ENCODE measurements at regions not wholly inside any gene's neighbourhood (a gene's known extent, or its start where the extent isn't known, plus 50 kb on each side); places are given as distances from the start of the nearest gene placed in this dataset.

DNA sequence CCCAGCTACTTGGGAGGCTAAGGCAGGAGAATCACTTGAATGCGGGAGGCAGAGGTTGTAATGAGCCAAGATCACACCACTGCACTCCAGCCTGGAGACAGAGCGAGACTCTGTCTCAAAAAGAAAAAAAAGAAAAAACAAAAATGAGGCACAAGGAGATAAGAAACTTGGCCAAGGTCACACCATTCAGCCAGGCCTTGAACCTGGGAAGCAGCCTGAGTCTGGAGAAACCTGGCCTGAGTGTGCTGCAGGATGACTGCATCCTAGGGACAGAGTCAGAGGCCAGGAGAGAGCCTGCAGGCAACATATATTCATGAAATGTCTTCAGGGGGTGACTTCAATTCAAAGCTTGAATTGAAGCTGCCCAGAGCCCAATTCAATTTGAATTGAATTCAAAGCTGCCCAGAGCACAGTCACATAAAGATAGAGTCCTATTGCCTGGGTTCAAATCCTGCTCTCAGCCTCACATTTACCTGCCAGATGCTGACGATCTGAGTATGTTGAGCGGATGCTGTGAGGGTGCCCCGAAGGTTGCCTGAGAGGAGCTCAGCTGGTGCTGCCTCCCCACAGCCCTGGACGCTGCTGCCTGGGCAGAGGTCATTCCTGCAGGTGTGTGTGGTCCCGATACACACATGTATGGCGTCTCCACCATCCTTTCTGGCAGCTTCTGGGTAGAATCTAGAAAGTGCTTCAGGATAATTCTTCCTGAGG is 307.7 kb downstream of the AJAP1 start:
- DNase-seq (ENCODE audit: low read depth in 2 of 2), result no peak

DNA sequence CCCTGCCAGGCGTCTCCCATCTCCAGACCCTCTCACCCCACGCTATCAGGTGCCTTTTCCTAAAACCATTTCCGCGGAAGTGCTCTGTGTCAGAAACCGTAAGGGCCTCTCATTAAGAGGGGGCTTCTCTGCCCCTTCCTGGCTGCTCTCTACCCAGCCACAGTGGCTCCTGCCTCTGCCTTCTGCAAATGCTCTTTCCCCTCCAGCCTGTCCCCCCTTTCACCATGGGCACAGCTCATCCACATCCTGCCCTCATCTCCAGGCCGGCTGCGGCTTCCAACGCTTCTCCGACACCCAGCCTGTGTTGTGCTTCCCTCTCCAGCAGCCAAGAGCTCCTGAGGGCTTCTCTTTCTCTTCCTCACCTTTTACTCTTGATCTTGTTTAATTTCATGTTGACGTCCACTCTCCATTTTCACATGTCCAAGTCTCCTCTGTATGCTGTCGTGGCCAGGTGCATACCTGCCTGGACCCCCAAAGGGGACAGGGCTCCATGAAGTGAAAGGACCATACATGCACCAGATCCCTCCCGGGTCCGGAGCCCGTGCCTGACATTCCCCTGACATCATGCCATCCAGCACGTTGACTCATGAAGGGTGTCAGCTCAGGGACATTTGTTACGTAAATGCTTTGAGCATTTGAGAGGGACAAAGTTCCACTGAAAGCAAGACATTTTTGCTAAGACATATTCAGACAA is 306.5 kb downstream of the AJAP1 start:
- DNase-seq (ENCODE audit: low read depth in 2 of 2), result no peak

DNA sequence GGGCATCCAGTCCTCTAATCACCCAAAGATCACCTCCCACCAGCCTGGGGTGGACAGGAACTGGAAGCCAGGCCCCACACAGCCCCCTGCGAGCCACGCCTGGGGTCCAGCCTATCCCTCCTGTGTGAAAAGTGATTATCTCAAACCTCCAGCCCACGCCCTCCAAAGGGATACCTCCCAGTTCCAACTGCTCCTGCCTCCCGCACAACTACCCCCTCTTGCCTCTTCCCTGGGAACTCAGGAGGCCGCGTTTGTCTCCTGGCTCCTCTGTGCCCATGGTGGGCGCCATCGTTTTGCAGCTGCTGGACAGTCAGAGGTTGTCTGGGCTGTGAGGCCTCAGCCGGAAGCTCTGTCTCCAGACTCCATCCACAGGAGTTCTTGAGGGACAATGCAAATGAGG is 305.9 kb downstream of the AJAP1 start:
- DNase-seq (ENCODE audit: low read depth in 2 of 2), result no peak

DNA sequence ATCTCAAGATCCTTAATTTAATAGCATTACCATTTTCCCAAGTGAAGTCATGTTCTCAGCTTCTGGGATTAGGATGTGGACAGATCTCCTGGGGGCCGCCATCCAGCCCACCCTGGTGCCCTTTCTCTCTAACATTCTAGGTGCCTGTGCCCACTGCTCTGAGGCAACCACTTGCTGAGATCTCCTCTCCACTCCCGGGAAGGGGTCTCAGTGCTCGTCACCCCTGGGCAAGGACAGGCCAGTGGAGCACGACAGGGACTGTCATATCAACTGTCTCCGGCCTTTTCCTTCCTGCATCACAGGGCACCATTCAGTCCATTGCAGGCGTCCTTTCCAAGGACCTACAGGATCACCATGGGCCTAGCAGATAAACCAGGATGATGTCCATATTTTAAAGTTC is 304.8 kb downstream of the AJAP1 start:
- DNase-seq (ENCODE audit: low read depth in 2 of 2), result no peak

DNA sequence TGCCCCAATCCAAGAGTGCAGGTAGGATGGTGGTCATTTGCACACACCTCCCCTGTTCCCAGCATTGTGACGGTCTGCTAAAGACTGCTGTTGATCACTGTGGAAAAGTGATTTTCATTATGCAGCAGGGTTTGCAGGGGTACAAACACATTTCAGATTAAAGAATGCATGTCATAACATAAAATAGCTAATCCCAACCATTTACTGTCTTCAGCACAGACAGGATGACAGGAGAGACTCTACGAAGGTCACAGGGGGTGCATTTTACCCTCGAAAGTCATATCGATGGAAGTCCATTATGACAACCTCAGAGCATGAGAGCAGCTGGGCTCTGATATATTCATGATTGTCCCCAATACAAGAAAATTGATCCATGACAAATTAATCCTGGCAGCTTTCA is 302.6 kb downstream of the AJAP1 start:
- no peak for DNase-seq (ENCODE audit: low read depth in 2 of 2)

DNA sequence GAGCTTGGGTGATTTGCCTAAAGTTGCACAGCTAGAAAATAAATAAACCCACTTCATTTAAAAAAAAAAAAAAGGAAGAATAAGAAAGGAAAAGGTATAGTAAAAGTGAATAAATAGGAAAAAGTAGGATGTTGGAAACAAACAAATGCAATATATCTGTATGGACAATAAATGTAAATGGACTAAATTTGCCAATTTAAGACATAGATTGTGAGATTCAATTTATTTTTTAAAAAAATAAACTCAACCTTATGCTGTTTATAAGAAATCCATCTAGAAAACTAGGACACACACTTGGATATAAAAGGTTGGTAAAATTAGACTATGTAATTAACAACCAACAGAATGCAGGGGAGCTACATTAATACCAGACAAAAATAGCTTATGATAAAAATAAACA is 300.0 kb downstream of the AJAP1 start:
- DNase-seq (ENCODE audit: low read depth in 2 of 2), result no peak

DNA sequence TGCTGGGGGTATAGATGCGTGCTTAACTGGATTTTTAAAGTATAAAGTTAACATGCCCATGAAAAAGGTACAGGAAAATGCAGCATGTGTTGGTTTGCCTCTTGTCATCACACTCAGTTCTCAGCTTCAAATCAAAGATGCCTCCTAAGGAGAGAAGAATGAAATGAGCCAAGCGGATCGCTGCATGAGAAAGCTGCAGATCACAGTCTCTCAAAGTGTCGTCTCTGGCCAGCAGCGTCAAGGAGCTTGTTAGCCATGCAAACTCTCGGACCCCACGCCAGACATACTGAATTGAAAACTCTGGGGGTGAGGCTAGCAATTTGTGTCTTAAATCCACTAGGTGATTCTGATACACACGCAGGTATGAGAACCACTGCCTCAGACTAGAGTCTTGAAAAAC is 297.2 kb downstream of the AJAP1 start:
- DNase-seq (ENCODE audit: low read depth in 2 of 2), result no peak

DNA sequence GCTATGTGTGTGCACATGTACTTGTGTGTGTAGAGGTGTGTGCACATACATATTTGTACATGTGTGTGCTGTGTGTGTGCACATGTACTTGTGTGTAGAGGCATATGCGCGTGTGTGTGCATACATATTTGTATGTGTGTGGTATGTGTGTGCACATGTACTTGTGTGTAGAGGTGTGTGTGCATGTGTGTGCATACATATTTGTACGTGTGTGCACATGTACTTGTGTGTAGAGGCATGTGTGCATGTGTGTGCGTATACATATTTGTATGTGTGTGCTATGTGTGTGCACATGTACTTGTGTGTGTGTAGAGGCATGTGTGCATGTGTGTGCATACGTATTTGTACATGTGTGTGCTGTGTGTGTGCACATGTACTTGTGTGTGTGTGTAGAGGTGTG is 291.9 kb downstream of the AJAP1 start:
- no peak for DNase-seq (ENCODE audit: low read depth in 2 of 2)

DNA sequence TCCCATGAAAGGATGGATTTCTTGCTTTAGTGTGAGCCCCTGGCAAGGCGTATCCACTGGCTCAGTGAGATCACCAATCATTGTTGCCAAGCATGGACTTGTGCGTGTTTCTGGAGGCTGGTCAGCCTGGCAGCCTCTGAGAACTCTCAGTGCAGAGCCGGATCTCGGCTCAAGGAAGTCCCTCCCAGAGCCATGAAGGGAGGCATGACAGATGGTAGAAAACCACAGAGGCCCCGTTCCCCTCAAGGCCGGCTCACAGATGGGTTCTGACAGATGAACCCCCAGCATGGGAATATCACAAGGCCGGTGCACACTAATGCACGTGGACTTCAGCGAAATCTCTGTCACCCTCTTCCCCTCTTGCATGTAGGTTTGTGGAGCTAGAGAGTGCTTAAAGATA is 290.5 kb downstream of the AJAP1 start:
- DNase-seq (ENCODE audit: low read depth in 2 of 2), result no peak

DNA sequence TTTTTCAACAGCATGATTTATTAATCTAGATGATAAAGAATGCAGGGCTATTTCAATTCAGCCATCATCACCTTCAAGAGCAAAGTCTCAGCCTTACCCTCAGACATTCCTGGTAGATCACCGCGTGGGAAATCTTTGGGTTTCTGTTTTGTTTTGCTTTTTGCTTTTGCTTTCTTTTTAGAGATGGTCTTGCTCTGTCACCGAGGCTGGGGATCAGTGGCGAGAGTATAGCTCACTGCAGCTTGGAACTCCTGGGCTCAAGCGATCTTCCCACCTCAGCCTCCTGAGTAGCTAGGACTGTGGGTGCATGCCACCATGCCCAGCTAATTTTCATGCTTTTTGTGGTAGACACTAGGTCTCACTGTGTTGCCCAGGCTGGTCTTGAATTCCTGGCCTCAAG is 289.7 kb downstream of the AJAP1 start:
- no peak for DNase-seq (ENCODE audit: low read depth in 2 of 2)

DNA sequence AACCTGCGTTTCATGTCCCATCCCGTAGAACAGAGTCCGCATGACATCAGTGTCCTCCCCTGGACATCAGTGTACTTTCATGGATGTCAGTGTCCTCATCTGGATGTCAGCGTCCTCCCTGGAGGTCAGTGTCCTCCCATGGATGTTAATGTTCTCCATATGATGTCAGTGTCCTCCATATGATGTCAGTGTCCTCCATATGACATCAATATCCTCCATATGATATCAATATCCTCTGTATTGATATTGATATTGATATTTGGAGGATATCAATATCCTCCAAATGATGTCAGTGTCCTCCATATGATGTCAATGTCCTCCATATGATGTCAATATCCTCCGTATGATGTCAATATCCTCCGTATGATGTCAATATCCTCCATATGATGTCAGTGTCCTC is 284.9 kb downstream of the AJAP1 start:
- DNase-seq (ENCODE audit: low read depth in 2 of 2), result no peak

DNA sequence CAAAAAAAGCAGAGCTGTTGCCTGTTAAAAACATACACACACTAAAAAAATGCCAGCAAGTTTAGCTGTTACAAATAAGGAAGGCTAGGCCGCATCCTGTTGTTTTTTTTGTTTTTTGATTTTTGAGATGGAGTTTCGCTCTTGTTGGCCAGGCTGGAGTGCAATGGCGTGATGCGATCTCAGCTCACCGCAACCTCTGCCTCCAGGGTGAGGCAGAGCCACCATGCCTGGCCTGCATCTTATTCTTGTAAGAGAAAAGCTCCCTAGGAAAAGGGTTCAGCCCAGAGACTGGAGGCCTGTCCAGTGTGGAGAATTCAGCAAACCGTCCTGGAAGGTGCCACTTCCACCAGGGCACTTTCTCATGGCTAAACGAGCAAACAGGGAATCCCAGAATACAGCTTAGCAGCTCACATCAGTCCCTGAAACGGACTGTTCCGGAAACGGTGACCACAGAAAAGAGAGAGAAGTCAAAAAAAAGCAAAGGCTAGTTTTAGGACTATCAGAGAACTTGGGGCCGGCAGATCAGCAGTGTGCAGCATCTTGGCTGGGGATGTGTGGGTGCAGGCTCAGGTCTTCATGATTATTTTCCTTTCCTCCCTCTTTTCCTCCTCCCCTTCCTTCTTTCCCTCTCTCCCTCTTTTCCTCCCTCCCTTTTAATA is 283.6 kb downstream of the AJAP1 start:
- DNase-seq (ENCODE audit: low read depth in 2 of 2), result no peak

DNA sequence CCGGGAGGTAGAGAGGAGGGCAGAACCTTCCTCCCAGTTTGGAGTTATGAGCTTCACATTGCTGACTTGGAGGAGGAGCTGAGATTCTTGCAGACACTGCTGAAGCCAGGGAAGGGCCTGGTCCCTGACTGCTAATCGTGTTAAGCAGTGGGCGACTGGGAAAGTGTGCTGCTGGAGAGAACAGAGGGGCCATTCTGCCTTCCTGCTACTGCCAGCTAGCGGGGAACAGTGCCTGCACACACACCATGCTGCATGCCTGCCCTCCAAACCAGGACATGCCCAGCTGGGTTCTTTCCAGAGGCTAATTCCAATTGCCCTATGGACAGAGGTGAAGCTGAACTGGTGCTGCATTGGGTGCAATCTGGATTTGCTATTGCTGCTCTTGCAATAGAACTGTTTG is 281.4 kb downstream of the AJAP1 start:
- no peak for DNase-seq (ENCODE audit: low read depth in 2 of 2)

DNA sequence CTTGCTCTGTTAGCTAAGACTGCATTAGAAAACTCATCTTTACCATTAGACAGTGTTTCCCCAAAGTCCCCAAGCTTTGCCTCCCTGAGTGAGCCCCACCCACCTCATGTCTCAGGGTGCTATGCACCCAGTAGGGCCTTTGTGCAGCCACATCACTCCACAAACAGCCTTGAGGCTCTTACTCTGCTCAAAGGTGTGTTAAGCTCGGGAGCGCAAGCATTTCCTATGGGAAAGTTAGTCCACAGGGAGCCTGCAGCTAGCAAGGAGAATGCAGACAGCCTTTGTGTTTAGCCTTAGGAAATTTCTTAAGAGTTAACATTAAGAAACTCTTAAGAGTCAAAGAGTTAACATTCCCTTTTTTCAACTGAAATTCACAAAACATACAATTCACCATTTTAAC is 278.8 kb downstream of the AJAP1 start:
- DNase-seq (ENCODE audit: low read depth in 2 of 2), result no peak

DNA sequence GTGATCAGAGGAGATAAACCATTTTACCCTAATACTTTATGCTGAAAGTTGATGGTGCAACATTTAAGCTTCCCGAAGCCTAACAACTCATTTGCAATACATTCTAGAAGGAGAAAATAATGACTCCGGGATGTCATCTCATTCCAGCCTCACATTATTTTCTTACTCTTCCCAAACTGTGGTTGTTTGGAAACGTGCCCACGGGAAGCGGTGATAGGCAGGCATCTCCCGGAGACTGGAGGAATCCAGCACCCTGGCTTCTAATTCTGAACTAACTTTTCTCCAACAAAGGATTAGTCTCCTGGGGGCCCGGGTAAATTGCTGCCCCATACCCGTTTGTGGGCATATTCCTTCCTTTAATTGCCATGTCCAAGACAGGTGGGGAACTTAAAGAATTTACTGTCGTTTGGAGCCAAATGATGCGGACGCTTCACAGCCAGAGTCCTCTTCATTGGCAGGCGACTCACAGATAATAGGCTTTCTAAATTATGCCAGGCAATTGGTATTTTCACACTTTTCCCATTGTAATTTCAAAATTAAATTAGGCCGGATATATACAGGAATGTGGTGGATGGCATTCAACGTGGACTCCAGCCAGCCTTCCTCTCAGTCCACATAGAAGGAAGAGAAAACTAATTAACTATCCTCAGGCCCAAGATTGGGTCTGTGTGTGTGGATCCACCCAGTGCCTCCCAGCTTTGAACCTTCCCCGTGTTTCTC is 278.1 kb downstream of the AJAP1 start:
- DNase-seq (ENCODE audit: low read depth in 2 of 2), result no peak

DNA sequence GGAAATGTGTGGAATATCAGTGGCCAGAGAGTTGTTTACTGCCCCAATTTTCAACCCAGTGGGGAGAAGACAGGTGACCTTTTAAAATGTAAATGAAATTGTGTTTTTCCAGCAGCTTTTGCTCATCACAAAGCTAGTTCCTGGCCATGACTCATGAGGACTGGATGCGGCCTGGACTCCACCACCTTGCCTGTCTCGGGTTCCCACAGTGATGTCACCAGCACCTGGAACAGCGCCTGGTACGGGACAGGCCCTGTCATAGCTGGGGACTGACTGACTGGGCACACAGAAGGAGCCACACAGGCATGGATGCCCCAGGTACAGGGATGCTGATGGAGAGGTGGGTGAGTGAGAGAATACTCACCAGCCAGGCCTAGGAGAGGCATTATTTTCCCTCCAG is 277.1 kb downstream of the AJAP1 start:
- DNase-seq (ENCODE audit: low read depth in 2 of 2), result no peak

DNA sequence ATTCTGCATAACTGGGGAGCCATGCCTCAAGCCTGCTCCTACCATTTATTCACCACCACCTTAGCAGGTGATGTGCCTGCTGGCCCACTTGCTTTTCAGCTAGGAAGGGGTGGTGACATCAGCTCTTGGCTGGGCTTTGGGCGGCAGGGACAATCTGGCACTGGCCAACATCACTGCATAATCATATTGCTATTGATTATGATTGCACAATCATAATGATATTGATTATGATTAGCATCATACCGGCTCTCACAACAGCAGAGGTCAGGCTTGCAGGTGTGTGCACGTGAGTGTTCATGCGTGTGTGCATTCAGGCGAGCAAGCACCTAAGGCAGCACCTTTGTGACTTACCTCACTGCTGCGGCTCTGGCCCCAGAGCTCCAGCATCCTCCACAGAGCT is 273.8 kb downstream of the AJAP1 start:
- DNase-seq (ENCODE audit: low read depth in 2 of 2), result no peak

DNA sequence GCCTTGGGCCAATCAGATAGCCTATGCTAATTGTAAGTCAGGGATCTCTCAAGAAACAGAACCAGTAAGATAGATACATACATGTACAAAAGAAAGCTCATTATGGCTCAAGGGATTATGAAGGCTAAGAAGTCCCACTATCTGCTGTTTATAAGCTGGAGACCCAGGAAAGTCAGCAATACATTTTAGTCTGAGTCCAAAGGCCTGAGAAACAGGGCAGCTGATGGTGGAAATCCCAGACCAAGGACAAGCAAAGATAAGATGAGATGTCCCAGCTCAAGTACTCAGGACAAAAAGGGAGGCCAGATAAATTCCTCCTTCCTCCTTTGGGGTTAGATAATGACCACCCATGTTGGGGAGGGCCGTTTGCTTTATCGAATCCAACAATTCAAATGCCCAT is 269.9 kb downstream of the AJAP1 start:
- no peak for DNase-seq (ENCODE audit: low read depth in 2 of 2)

DNA sequence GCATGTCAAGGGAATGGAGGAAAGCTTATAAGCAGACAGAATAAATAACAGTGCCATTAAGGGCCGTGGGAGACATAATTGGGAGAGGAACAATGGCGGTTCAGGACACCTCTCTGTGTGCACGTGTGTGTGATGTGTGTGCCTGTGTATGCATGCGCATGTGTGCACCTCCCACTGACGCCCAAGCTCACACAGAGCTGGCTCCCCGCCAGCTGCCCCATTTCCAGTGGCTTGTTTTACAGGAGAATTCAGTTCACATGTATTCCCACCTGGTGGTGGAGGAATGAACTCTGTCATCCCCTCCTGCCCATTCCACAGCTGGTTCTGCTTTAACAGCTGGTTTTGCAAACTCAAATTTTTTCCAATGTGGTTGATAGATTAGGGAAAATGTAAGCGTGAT is 262.2 kb downstream of the AJAP1 start:
- no peak for DNase-seq (ENCODE audit: low read depth in 2 of 2)

DNA sequence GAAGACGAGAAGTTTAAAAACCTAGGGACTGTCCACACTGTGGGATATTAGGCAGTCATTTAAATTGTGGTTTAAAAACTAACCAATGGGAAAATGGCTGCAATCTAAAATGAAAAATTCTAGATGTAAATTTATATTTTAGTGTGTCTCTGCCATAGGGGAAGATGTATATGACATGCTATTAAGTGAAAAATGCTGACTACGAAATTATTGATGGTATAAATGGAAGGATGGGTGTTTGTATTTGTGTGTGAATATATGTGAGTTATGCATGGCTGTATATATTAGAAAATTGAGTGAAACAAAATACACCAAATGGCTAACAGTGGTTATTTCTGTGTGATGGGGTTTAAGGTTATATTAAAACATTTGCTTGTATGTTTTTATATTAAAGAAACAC is 260.7 kb downstream of the AJAP1 start:
- DNase-seq (ENCODE audit: low read depth in 2 of 2), result no peak

DNA sequence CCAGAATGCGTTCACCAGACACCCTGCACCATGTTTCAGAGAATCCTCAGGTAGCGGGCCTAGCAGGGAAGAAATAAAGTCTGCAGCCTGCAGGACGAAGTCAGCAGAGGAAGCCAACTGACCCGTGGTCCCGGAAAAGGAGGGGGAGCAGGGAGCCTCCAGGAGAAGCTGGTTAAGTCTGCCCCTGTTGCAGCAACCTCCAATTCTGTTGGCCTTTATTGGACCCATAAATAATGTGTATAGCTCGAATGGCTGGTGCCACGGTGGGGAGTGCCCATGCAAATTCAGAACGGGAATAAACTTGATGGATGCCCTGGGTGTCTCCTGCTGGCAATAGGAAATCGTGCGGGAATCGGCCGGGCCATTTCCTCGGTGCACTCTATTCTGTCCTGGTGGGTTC is 254.1 kb downstream of the AJAP1 start:
- DNase-seq (ENCODE audit: low read depth in 2 of 2), result no peak

DNA sequence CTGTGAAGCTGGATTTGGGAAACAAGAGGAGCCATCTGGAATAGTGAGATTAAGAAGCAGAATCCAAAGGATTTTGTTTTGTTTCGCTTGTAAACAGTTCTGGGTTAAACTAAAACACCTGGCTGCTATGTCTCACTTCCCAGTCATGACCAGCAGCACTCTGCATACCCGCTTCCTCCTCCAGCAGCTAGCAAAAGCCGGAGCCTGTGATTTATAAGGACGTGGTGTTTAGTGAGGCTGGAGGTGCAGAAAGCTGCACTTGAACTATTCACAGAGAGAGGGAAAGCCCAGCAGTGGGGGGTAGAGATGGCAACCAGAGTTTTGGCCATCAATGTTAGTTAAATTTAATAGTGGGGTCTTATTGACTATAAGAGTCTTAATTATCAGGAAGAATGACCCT is 240.2 kb downstream of the AJAP1 start:
- no peak for DNase-seq (ENCODE audit: low read depth in 2 of 2)

DNA sequence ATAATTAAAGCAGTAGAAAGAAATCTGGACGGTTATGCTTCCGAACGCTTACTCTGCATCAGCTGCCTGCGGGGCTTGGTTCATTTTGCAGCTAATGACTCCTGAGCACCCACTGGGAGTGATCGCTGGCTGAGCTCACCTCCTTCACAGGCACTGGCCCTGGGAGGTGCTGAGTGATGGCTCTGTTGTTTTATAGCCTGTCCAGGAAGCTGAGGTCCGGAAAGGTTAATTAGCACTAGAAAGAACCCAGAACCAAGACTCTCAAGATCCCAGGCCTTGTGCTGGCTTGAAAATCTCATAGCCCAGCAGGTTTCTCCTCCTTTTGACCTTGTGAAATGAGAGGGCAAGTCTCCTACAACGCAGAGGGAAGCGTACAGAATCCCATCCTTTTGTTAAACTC is 226.2 kb downstream of the AJAP1 start:
- DNase-seq (ENCODE audit: low read depth in 2 of 2), result no peak

All from fibroblast of skin of left biceps (primary cell).